D721Med (cell line): ENCODE measurements at regions not wholly inside any gene's neighbourhood (a gene's known extent, or its start where the extent isn't known, plus 50 kb on each side); places are given as distances from the start of the nearest gene placed in this dataset.
"Not testable (repeated sequence)": the region's sequence is repeated elsewhere in the genome, so short reads cannot be mapped to it uniquely, and the experiment has no call there.

Source experiments
- DNase-seq: peaks from one replicate; pipeline ENCODE4 v3.0.0; 2011; ENCODE audit warnings: low spot score; ENCODE audit not compliant: insufficient read length
- FAIRE-seq: peaks from 2 replicates; lab custom pipeline; 2011; peaks lifted over from hg19 to GRCh38; lab: Jason Lieb, UNC
- CTCF ChIP-seq: IDR thresholded peaks from 2 replicates; pipeline ENCODE4 v1.5.1; 2012; ENCODE audit warnings: mild to moderate bottlenecking, control low read depth; ENCODE audit not compliant: insufficient read depth; ENCODE audit errors: missing control alignments

- FAIRE-seq (no peak), DNase-seq (no peak)
- no peak for TF ChIP-seq CTCF
Observed at GRCh38 chr19:37303591-37304171, 67.2 kb upstream of the ZNF527 start.

- DNase-seq (no peak), FAIRE-seq (no peak)
- no peak for TF ChIP-seq CTCF
Observed at GRCh38 chr19:37304190-37304883, 66.6 kb upstream of the ZNF527 start.

GRCh38 chr19:37304884-37305255 is 66.0 kb upstream of the ZNF527 start:
- DNase-seq (no peak), FAIRE-seq (no peak)
- TF ChIP-seq CTCF: no peak

GRCh38 chr19:37306383-37306963 is 64.4 kb upstream of the ZNF527 start:
- FAIRE-seq: no peak
- no peak for TF ChIP-seq CTCF

GRCh38 chr19:37309834-37310575 is 60.9 kb upstream of the ZNF527 start:
- DNase-seq (no peak), FAIRE-seq (peak; percentile 94)
- TF ChIP-seq CTCF: peak; percentile 49

More at GRCh38 chr19:37306383-37306963, 64.4 kb upstream of the ZNF527 start:
- DNase-seq: no peak

- DNase-seq, FAIRE-seq: not testable (repeated sequence)
Observed at GRCh38 chr19:37312531-37313334, 58.2 kb upstream of the ZNF527 start.

- FAIRE-seq (no peak), DNase-seq (no peak)
- no peak for TF ChIP-seq CTCF
Observed at GRCh38 chr19:37313335-37313627, 57.6 kb upstream of the ZNF527 start.
